Astrocyte of the cerebellum (primary cell): ENCODE measurements at regions not wholly inside any gene's neighbourhood (a gene's known extent, or its start where the extent isn't known, plus 50 kb on each side); places are given as distances from the start of the nearest gene placed in this dataset.
"Not testable (repeated sequence)": the region's sequence is repeated elsewhere in the genome, so short reads cannot be mapped to it uniquely, and the experiment has no call there.

Experiments used
- DNase-seq: peaks from one replicate; pipeline ENCODE4 v3.0.0-alpha.2; 2011; ENCODE audit warnings: low read depth
- H3K4me3 ChIP-seq: 2 replicates; pipeline ENCODE4 v1.5.1; 2011; ENCODE audit warnings: mild to moderate bottlenecking, low read depth, low read length, moderate library complexity
- in situ Hi-C: cut with HindIII; loops from 2 replicates; pipeline ENCODE4 v1.10.0; 2017; ENCODE audit warnings: low sequenced_read_pairs
- TF ChIP-seq, protein P1 (sequence below): IDR thresholded peaks from 2 replicates; pipeline ENCODE4 v1.5.1; 2012; ENCODE audit warnings: low read length, low read depth, moderate library complexity, mild to moderate bottlenecking; ENCODE audit errors: missing control alignments

DNA sequence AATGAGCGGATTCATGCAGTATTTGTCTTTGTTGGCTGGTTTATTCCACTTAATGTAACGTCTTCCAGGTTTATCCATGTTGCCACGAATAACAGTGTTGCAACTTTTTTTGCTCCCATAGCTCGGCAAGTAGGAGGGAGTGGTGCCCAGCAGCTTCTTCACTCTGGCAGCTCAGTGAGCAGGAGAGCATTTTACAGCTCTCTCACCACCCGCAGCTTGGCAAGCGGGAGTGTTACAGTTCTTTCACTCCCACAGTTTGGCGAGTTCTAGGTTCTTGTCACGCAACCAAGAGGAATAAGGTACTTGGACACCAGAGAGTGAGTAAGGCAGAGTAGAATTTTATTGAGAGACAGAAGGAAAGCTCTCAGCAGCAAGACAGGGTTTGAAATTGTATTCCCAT is 935.2 kb downstream of the TBL1XR1 start:
- in situ Hi-C loops: no loop called here
- no peak overlapping the region for H3K4me3 ChIP-seq
- TF ChIP-seq, protein P1, sequence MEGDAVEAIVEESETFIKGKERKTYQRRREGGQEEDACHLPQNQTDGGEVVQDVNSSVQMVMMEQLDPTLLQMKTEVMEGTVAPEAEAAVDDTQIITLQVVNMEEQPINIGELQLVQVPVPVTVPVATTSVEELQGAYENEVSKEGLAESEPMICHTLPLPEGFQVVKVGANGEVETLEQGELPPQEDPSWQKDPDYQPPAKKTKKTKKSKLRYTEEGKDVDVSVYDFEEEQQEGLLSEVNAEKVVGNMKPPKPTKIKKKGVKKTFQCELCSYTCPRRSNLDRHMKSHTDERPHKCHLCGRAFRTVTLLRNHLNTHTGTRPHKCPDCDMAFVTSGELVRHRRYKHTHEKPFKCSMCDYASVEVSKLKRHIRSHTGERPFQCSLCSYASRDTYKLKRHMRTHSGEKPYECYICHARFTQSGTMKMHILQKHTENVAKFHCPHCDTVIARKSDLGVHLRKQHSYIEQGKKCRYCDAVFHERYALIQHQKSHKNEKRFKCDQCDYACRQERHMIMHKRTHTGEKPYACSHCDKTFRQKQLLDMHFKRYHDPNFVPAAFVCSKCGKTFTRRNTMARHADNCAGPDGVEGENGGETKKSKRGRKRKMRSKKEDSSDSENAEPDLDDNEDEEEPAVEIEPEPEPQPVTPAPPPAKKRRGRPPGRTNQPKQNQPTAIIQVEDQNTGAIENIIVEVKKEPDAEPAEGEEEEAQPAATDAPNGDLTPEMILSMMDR: no peak
- no peak for DNase-seq

GRCh38 chr3:176247191-176247590 is 950.1 kb downstream of the TBL1XR1 start:
- H3K4me3 ChIP-seq: no peak overlapping the region
- in situ Hi-C loops: no loop called here
- TF ChIP-seq, protein P1: no peak
- DNase-seq: no peak

GRCh38 chr3:176219970-176220369 is 977.3 kb downstream of the TBL1XR1 start:
- TF ChIP-seq, protein P1: no peak
- peak; percentile 15 for DNase-seq
- no peak overlapping the region for H3K4me3 ChIP-seq
- in situ Hi-C loops: no loop called here

DNA sequence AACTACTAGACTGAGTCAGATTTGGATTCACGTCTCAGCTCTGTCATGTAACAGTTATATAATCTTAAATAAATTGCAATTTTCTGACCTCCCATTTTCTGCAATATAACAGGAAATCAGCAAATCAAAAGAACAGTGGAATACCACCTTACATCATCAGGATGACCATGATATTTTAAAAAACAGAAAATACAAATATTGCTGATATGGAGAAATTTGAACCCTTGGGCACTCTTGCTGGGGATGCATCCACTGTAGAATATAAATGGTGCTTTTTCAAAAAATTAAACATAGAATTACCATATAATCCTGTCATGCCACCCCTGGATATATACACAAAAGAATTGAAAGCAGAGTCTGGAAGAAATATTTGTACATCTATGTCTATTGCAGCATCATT is 982.5 kb downstream of the TBL1XR1 start:
- no peak for DNase-seq
- no peak overlapping the region for H3K4me3 ChIP-seq
- TF ChIP-seq, protein P1: no peak
- in situ Hi-C loops: no loop called here

DNA sequence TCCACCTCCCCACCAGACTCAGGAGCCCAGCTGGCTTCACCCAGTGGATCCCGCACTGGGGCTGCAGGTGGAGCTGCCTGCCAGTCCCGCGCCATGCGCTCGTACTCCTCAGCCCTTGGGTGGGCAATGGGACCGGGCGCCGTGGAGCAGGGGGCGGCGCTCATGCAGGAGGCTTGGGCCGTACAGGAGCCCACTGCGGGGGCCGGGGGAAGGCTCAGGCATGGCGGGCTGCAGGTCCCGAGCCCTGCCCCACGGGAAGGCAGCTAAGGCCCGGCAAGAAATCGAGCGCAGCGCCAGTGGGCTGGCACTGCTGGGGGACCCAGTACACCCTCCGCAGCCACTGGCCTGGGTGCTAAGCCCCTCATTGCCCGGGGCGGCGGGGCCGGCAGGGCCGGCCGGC is 984.0 kb downstream of the TBL1XR1 start:
- H3K4me3 ChIP-seq, DNase-seq, in situ Hi-C loops: not testable (repeated sequence)

DNA sequence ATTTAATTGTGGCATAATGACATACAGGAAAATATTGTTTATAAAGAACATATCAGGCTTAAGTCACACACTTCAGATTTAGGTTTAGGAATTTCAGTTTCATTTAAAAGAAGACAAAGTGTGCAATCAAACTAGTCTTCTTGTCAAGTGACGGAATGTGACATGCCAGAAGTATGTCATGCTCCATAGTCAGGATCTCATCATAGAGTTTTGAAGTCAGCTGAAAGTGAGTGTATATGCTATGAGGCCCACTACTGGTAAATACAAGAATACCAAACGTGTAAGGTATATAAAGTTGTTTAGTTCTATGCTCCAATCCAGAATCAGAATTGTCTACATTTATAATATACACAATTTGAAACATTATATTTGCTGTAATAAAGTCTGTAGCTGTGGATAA is 988.4 kb downstream of the TBL1XR1 start:
- TF ChIP-seq, protein P1: no peak
- no peak for DNase-seq
- no peak overlapping the region for H3K4me3 ChIP-seq
- in situ Hi-C loops: no loop called here

GRCh38 chr3:176208283-176208682 is 989.0 kb downstream of the TBL1XR1 start:
- no peak for DNase-seq
- TF ChIP-seq, protein P1: no peak
- H3K4me3 ChIP-seq: no peak overlapping the region
- in situ Hi-C loops: no loop called here
